Peyer's patch (tissue), 4 donors: ENCODE measurements at regions not wholly inside any gene's neighbourhood (a gene's known extent, or its start where the extent isn't known, plus 50 kb on each side); places are given as distances from the start of the nearest gene placed in this dataset.
"Not testable (repeated sequence)": the region's sequence is repeated elsewhere in the genome, so short reads cannot be mapped to it uniquely, and the experiment has no call there.

Experiments used
- POLR2A ChIP-seq, 2 donors: fragments of 450-650 bp; IDR thresholded peaks; one replicate each; pipeline ENCODE4 v1.5.1; 2017; ENCODE audit warnings: antibody characterized with exemption in 2 of 2, mild to moderate bottlenecking in 2 of 2, moderate library complexity in 2 of 2
- TF ChIP-seq, protein P1 (sequence below), 6 experiments: fragments of 450-650 bp in 4 of 6; fragments of 200-600 bp in 2 of 6; sonication (generic) in 1 of 6; IDR thresholded peaks; one replicate each; pipeline ENCODE4 v1.5.1; 2017 to 2019; ENCODE audit warnings: antibody characterized with exemption in 6 of 6, mild to moderate bottlenecking in 3 of 6, moderate library complexity in 1 of 6

DNA sequence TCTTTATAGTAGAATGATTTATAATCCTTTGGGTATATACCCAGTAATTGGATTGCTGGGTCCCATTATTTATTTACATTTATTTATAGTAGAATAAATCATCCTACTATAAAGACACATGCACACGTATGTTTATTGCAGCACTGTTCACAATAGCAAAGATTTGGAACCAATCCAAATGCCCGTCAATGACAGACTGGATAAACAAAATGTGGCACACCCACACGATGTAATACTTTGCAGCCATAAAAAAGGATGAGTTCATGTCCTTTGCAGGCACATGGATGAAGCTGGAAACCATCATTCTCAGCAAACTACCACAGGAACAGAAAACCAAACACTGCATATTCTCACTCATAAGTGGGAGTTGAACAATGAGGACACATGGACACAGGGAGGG lies 869.0 kb upstream of the SORCS1 start:
- TF ChIP-seq, protein P1, sequence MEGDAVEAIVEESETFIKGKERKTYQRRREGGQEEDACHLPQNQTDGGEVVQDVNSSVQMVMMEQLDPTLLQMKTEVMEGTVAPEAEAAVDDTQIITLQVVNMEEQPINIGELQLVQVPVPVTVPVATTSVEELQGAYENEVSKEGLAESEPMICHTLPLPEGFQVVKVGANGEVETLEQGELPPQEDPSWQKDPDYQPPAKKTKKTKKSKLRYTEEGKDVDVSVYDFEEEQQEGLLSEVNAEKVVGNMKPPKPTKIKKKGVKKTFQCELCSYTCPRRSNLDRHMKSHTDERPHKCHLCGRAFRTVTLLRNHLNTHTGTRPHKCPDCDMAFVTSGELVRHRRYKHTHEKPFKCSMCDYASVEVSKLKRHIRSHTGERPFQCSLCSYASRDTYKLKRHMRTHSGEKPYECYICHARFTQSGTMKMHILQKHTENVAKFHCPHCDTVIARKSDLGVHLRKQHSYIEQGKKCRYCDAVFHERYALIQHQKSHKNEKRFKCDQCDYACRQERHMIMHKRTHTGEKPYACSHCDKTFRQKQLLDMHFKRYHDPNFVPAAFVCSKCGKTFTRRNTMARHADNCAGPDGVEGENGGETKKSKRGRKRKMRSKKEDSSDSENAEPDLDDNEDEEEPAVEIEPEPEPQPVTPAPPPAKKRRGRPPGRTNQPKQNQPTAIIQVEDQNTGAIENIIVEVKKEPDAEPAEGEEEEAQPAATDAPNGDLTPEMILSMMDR (IDR thresholded peaks at IDR 0.05): not testable (repeated sequence)
- not testable (repeated sequence) for TF ChIP-seq POLR2A (IDR thresholded peaks at IDR 0.05)
